ENCODE measurements at regions not wholly inside any gene's neighbourhood (a gene's known extent, or its start where the extent isn't known, plus 50 kb on each side); places are given as distances from the start of the nearest gene placed in this dataset.
"Not testable (repeated sequence)": the region's sequence is repeated elsewhere in the genome, so short reads cannot be mapped to it uniquely, and the experiment has no call there.

- no peak for DNase-seq (ENCODE audit: extremely low read depth, low read depth)
Observed at GRCh38 chr2:45123065-45123464, 113.8 kb upstream of the SIX2 start.

GRCh38 chr2:45121236-45121927 lies 112.1 kb upstream of the SIX2 start:
- DNase-seq (ENCODE audit: extremely low read depth, low read depth): no peak

DNA sequence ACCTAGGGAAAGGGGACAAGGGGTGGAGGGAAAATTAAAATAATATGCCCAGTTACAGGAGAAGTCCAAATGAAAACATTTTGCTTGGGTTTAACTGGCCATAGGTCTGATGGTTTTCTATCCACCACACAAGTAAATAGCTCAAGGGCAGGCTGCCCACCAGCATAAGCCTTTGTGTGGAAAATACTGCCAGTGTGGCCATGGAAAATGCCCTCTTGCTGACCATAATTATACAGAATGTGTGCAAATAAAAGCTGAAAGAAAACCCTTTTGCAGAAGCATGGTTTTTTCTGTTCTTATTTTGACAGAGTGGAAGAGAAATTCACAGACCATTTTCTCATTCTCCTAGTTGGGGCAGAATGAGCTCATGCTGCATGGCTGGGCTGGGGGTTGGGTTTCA lies 111.3 kb upstream of the SIX2 start:
- DNase-seq (ENCODE audit: extremely low read depth, low read depth): no peak

- DNase-seq (ENCODE audit: extremely low read depth, low read depth): no peak
Observed at GRCh38 chr2:45119855-45120254, 110.6 kb upstream of the SIX2 start.

DNA sequence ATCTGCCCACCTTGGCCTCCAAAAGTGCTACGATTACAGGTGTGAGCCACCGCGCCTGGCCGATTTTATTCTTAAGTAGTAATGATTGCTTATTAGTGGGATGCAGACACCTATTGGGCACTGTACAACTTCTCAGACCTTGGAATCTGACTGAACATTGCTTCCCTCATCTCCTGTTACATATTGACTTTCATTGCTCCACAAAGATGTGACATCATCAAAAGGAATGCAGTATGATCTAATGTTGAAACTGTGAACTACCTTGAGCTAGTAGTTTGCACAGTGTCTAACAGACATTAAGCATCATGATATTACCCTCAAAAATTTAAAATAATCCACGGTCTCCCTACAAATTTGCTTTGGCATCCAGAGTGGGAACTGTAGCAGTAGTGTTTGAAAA lies 109.8 kb upstream of the SIX2 start:
- DNase-seq (ENCODE audit: extremely low read depth, low read depth): no peak

DNA sequence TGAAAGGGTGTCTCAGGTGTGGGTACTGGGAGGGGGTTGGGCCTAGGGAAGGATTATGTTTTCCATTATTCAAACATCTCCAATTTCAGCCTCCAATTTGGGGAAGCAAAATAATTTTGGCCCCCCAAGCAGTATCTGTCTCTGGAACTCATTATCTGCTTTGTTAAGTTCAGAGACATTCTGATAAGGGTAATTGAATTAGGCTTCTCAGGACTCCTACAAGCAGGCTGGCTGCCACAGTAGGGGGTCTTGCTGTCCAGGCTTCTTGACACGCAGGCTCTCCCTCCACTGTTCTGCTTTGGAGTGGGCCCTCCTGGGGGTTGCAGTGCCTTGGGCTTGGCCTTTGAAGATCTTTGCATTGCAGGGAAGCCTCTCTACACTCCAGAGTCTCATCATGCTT lies 108.1 kb upstream of the SIX2 start:
- DNase-seq (ENCODE audit: extremely low read depth, low read depth): no peak

DNA sequence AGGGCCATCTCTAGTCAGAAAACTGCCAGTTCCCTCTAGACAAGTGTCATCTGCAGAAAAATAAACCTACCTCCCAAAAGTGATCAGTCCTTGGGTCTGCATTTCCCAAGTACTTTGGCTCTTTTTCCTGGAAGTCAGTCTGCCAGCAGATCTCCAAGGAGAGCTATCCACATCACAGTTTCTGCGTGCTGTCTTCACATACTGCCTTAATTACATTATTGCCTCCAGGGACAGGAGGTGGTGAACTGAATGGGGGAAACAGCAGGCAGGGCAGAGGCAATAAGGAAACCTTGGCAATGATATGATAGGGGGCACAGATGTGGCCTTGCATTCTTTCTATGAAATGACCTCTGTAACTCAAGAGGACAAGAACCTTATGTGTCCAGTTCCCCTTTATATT lies 105.9 kb upstream of the SIX2 start:
- no peak for DNase-seq (ENCODE audit: extremely low read depth, low read depth)

DNA sequence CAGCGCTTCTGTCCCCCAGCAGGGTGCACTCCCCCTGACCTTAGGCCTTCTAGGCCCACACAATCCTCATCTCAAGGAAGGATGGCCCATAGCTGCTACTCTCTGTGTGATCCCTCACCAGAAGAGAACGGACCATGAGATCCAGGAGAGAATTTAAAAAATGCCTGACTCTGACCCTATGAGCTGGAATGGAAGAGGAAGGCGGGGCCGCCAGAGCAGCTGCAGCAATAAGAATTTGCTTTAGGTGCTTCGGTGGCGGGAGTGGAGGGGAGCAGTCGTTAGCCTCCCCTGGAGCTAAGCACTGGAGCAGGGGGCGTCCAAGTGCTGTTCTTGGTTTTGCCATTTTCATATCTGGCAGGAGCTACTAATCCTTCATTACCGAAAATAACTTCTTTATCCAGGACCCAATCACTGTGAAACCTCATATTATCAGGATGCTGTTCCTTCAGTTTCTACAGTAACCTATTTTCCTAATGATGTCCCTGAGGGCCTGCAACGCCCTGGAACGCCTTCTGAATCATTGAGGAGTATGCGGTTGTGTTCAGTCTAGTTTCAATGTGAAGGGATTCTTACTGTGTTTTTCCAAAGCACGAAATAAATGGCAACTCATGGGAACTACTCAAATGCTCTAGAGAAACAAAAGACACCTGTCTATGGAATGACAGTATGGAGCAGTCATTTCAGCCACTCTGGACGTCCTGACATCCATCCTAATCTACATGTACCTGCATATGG lies 105.1 kb upstream of the SIX2 start:
- DNase-seq (ENCODE audit: extremely low read depth, low read depth): no peak

GRCh38 chr2:45112750-45113149 lies 103.5 kb upstream of the SIX2 start:
- no peak for DNase-seq (ENCODE audit: extremely low read depth, low read depth)

GRCh38 chr2:45105050-45105582 lies 95.9 kb upstream of the SIX2 start:
- no peak for DNase-seq (ENCODE audit: extremely low read depth, low read depth)

GRCh38 chr2:45104429-45104828 lies 95.2 kb upstream of the SIX2 start:
- DNase-seq (ENCODE audit: extremely low read depth, low read depth): no peak

- DNase-seq (ENCODE audit: extremely low read depth, low read depth): no peak
Observed at GRCh38 chr2:45103351-45104345, 94.4 kb upstream of the SIX2 start.

- DNase-seq (ENCODE audit: extremely low read depth, low read depth): no peak
Observed at GRCh38 chr2:45102579-45103117, 93.4 kb upstream of the SIX2 start.

DNA sequence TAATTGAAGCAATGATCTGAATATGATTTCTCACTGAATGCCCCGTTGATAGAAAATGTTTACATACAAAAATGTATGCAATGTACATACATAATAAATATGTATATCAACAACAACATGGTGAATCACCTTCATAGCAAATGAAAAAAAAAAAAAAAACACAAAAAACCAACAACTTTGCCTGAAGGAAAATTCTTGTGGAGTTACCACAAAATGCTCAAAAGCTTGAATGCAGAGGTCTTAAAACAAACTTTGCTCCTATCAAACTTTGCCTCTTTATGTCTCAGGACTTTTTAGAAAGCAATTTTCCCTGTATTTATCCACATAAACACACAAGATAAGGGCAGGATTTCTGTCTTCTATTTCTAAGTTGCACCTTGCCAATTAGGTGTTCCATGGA lies 92.9 kb upstream of the SIX2 start:
- DNase-seq (ENCODE audit: extremely low read depth, low read depth): no peak

DNA sequence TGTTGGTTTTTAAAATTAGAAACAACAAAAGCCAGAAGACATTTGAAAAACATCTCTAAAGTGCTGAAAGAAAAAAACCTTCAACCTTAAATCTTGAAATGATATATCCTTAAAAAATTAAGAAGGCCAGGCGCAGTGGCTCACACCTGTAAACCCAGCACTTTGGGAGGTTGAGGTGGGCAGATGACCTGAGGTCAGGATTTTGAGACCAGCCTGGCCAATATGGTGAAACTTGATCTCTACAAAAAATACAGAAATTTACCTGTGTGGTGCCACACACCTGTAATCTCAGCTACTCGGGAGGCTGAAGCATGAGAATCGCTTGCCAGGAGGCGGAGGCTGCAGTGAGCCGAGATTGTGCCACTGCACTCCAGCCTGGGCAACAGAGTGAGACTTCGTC lies 87.7 kb upstream of the SIX2 start:
- no peak for DNase-seq (ENCODE audit: extremely low read depth, low read depth)

GRCh38 chr2:45096038-45096437 lies 86.8 kb upstream of the SIX2 start:
- DNase-seq (ENCODE audit: extremely low read depth, low read depth): not testable (repeated sequence)

DNA sequence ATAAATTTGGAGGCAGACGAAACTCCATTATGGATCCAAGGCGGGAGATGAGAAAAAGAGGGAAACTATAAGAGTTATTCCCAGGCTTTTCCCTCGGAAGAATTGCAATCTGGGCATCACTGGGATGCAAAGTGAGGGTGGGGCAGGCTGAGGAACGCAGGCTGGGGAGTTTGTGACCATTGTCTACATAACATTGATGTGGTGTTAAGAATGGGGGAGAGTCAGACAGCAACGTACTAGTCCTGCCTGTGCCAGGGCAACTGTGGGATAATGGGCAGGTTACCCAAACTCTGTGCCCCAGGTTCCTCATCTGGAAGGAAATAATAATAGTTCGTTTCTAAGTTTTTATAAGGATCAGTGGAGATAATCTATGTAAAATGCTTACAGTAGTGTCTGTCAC lies 84.4 kb upstream of the SIX2 start:
- no peak for DNase-seq (ENCODE audit: extremely low read depth, low read depth)

DNA sequence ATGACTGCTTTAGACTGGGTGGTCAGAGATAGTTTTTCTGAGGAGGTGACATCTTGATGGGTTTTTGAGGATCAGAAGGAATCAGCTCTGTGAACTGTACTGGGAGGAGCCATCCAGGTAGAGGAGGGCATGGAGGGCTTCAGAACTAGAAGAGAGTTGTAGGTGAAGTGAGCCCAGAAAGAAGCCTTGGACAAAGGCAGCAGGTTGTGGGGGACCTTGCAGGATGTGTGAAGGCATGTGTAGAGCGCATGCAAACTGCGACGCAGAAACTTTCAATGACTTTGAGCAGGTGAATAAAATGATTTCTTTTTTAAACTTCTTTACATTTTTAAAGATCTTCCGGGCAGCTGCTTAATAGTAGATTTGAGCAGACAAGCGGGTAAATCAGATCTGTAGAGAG lies 83.9 kb upstream of the SIX2 start:
- no peak for DNase-seq (ENCODE audit: extremely low read depth, low read depth)

GRCh38 chr2:45089554-45090261 lies 80.5 kb upstream of the SIX2 start:
- DNase-seq (ENCODE audit: extremely low read depth, low read depth): no peak

DNA sequence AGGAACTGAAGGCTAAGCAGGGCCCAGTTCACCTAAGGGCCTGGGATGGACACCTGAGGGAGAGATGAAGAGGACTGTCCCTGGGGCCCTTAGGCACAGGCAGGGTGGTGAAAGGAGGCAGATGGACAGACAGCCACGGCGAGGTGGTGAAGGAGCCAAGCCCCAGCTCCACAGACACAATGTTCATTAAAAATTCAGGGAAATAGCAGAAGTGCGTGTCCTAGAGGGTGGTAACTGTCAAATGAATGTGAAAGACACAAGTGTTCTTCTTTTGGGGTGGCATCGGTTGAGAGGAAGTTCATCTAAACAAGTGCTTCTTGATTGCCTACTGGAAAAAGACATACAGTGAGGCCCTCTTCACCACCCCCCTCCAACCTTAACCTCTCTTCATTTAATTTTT lies 76.2 kb upstream of the SIX2 start:
- no peak for DNase-seq (ENCODE audit: extremely low read depth, low read depth)
